GM20000 (cell line): ENCODE measurements at regions not wholly inside any gene's neighbourhood (a gene's known extent, or its start where the extent isn't known, plus 50 kb on each side); places are given as distances from the start of the nearest gene placed in this dataset.

Source experiments
- DNase-seq: peaks from one replicate; pipeline ENCODE4 v3.0.0; 2012; ENCODE audit warnings: low spot score
- TF ChIP-seq, protein P1 (sequence below): IDR thresholded peaks from 2 replicates; pipeline ENCODE4 v1.5.1; 2012; ENCODE audit warnings: mild to moderate bottlenecking, control low read depth; ENCODE audit errors: extremely low read depth, missing control alignments

- DNase-seq = no peak
- TF ChIP-seq, protein P1, sequence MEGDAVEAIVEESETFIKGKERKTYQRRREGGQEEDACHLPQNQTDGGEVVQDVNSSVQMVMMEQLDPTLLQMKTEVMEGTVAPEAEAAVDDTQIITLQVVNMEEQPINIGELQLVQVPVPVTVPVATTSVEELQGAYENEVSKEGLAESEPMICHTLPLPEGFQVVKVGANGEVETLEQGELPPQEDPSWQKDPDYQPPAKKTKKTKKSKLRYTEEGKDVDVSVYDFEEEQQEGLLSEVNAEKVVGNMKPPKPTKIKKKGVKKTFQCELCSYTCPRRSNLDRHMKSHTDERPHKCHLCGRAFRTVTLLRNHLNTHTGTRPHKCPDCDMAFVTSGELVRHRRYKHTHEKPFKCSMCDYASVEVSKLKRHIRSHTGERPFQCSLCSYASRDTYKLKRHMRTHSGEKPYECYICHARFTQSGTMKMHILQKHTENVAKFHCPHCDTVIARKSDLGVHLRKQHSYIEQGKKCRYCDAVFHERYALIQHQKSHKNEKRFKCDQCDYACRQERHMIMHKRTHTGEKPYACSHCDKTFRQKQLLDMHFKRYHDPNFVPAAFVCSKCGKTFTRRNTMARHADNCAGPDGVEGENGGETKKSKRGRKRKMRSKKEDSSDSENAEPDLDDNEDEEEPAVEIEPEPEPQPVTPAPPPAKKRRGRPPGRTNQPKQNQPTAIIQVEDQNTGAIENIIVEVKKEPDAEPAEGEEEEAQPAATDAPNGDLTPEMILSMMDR = no peak
Measured at GRCh38 chr16:59170099-59170712, 436.1 kb upstream of the GOT2 start.

DNA sequence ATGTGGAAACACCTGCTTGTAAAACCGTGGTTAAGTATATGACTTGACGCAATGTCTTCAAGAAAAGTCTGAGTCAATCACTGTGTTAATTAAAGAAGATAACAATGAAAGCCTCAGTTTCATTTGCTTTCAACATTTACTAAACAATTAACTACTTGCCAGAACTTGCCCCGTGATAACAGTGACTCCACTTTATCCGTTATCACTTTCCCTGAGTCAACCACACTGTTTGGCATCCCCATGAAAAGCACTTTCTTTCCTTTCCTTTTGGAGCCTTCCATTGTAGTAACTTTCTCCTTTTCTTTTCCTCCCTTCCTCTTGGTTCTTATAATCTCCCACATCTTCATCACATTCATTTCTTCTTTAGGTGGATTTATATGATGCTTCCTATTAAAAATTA, 435.1 kb upstream of the GOT2 start:
- TF ChIP-seq, protein P1 = no peak

GRCh38 chr16:59168461-59169114, 434.5 kb upstream of the GOT2 start:
- TF ChIP-seq, protein P1 = no peak
- DNase-seq = no peak

More for the DNA sequence above, 435.1 kb upstream of the GOT2 start:
- DNase-seq = no peak

DNA sequence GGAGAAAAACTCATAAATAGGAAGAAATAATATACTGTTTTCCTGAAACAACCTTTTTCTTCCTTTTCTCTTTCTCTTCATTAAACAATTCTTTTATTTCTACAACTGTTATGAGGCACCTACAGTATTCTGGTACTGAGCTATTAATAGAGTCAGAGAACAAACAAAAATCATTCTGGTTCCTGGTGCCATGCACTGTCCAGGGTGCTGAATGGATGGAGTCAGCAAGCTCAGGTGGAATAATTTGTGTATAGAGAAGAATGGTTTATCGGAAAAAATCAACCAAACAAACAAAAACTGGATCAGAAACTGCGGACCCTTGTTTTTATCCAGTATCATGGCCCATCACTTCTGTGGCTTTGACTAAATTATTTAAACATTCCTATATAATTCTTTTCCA, 430.3 kb upstream of the GOT2 start:
- no peak for DNase-seq
- TF ChIP-seq, protein P1 = no peak

DNA sequence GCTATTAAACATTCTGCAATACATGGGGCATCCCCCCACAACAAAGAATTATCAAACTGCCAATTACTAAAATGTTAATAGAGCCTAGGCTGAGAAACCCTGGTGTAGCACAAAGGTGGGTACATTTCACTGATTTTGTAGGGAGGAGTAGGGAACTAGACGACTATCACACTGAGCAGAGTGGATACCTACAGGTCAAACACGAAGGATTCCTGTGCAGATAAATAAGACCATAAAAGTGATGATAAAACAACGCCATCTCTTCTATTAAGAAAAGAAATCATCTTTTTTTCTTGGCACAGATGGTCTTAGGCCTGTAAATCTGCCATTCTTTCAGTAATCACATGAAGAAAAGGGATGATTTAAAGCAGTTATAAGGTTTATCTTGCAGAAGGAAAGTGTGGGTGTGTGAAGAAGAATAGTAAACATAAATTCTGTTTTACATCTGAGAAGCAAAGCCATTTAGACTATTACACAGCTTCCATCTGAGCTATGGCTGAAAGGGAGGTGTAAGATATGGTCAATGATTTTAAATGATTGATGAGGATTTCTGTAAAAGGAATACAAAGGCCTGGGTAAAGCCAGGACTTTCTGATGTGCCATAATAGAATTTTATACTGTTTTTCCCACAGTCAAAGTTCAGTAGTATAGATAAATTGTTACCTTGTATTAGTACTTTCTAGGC, 429.4 kb upstream of the GOT2 start:
- TF ChIP-seq, protein P1 = no peak
- DNase-seq = no peak

DNA sequence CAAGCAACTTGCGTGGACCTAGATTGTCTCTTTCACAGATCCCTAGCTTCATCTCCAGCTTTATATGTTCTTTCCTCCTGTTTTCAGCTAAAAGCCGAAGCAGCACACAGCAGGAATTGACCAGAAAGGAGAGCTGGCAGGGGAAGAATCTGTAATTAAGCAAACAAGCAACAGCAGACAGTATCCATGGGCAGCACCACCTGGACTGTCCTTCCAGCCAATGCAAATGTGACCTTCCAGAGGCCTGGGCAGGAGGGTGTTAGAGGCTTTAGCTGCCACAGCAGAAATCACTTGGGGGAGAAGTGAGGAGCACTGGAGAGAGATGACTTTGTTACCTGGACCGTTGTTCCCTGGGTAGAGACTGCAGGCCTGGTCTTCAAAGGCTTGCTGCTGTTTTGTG, 427.6 kb upstream of the GOT2 start:
- DNase-seq = no peak
- TF ChIP-seq, protein P1 = no peak

DNA sequence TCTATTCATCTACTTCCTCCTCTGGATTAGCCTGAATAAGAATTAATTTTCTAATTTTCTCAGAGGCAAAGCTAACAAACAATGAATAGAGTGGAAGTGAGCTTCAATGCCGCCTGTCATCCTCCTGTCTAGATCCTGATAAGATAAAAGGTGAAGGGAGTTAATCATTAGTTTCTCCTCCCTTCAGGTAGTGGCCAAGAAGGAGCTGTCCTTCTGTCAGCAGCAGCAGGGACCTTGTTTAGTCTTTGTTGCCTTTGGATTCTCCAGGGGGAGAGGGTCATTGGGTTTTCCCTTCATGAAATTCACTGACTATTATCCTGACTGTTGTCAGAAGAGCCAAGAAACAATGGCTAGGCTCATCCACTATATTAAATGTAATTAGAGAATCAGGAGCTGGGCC, 420.2 kb upstream of the GOT2 start:
- TF ChIP-seq, protein P1 = no peak
- DNase-seq = no peak
